Neuron (in vitro differentiated cells): ENCODE measurements at regions not wholly inside any gene's neighbourhood (a gene's known extent, or its start where the extent isn't known, plus 50 kb on each side); places are given as distances from the start of the nearest gene placed in this dataset.

ENCODE experiments used
- H2AFZ ChIP-seq: one replicate; pipeline ENCODE4 v1.6.1; 2013; ENCODE audit warnings: low read depth, mild to moderate bottlenecking, inconsistent platforms, low read length, moderate library complexity
- H3K27me3 ChIP-seq: one replicate; pipeline ENCODE4 v1.6.1; 2013; ENCODE audit warnings: low read length; ENCODE audit not compliant: insufficient read depth
- H3K36me3 ChIP-seq: one replicate; pipeline ENCODE4 v1.6.1; 2013; ENCODE audit warnings: low read length; ENCODE audit not compliant: insufficient read depth
- H3K4me1 ChIP-seq: one replicate; pipeline ENCODE4 v1.6.1; 2013; ENCODE audit warnings: low read length; ENCODE audit not compliant: insufficient read depth
- H3K4me3 ChIP-seq: 2 replicates; pipeline ENCODE4 v1.5.1; 2013; ENCODE audit warnings: mild to moderate bottlenecking, low read length, moderate library complexity
- H3K9me3 ChIP-seq: one replicate; pipeline ENCODE4 v1.6.1; 2013; ENCODE audit warnings: low read length

DNA sequence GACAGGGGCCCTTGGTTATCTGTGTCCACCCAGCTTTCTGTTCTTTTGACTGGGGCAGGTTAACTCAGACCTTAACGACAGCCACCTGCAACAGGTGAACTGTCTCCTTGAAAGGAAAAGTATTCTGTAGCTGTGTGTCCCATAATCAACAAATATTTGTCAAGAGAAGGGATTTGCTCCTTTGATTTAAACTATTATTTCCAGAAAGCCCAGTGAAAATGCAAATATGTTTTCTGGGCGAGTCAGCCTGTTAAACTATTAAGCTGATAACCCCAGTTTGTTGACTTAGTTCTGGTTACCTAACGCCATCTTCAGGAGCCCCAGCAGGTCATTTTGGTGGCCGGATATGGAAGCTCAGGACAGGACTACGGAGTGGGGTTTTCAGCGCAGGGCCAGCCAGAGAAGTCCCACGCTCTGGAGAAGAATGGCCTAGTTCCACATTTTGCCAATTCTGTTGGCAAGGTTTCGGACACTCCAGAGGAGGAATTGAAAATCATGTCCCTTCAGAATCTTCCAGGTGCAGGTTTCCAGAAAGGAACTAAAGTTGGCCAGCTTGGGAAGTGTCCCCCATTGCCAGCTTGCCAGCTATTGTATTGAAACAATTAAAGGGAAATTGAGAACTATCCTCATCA lies 54.5 kb downstream of the ADRA2A start:
- Histone ChIP-seq H3K27me3 (no peaks in the 10 kb centered on the region), H3K9me3 (no peaks in the 10 kb centered on the region), H3K36me3 (no peaks in the 10 kb centered on the region), H3K4me3 (no peak overlapping the region), H2AFZ (no peak overlapping the region), H3K4me1 (no peaks in the 10 kb centered on the region)

DNA sequence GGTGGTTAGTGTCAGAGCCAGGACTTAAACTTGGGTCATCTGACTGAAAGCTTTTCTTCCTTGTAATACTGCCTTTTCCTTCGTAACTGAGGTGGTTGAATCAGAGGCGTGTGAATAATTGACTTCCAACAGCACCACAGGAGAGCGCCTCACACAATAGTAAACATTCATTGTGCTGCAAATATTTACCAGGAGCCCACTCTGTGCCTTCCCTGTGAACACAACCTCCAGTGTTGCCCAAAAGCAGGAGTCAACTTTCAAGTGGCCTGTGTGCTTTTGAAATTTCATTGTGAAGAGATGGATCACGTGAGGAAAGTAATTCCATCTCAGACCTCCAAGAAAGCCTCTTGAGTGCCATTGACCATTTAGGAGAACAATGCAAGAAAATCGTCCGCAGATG lies 60.2 kb downstream of the ADRA2A start:
- Histone ChIP-seq H3K4me1 (peaks cover 11% of the 10 kb centered on the region), H2AFZ (no peak overlapping the region), H3K9me3 (no peaks in the 10 kb centered on the region), H3K36me3 (no peaks in the 10 kb centered on the region), H3K4me3 (no peak overlapping the region), H3K27me3 (no peaks in the 10 kb centered on the region)

DNA sequence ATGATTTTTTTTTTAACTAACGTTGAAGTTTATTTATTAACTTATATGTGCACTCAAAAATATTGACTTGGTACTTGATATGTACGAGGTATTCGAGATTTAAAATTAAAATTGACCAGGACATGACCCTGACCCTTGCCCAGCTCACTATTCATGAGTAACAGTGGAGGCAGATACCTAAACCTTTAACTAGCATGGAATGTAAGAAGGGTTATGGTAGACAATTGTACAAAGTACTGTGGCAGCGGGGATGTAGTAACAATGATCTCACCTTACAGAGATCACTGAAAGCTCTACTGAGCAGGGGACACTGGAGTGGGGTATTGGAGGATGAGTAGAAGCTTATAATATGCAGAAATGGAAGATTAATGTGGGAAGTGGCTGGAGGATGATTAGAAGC lies 60.8 kb downstream of the ADRA2A start:
- Histone ChIP-seq H3K9me3 (no peaks in the 10 kb centered on the region), H3K4me3 (no peak overlapping the region), H2AFZ (no peak overlapping the region), H3K4me1 (peaks cover 11% of the 10 kb centered on the region), H3K27me3 (no peaks in the 10 kb centered on the region), H3K36me3 (no peaks in the 10 kb centered on the region)

DNA sequence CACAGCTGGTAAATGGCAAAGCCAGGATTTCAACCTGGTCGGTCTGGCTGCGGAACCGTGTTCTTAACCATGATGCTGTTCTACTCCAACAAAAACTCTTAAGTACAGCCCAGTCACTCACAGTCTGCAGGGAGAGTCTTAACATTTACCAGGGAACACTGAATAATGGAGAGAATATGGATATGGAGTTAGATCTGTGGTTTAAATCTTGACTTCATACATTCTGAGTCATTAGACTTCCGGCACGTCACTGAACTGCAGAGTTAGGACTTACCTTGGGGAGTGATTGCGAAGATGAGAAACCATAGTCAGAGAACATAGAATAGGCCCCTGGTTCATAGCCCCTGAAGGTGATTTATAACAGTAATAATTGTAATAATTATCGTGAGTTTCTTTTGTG lies 61.7 kb downstream of the ADRA2A start:
- Histone ChIP-seq H3K4me1 (peaks cover 11% of the 10 kb centered on the region), H3K9me3 (no peaks in the 10 kb centered on the region), H3K27me3 (no peaks in the 10 kb centered on the region), H3K36me3 (no peaks in the 10 kb centered on the region), H2AFZ (no peak overlapping the region), H3K4me3 (no peak overlapping the region)

DNA sequence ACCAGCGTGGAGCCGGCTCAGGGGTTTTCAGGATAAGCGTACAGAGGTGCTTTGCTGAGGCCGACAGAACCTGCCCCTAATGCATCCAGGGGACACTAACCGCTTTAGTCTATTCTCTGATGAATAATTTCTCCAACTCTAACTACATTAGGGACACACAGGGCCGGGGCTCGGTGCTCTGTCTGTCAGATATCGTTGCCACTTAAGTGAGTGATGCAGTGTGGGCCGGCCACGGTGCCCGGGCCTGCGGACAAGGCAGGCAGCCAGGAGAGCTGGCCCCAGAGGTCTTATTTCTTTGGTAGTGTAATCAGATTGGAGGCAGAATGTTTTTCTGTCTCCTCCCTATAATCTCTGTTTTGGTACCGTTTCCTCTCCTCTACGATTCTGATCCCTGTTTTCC lies 62.7 kb downstream of the ADRA2A start:
- Histone ChIP-seq H3K36me3 (no peaks in the 10 kb centered on the region), H2AFZ (no peak overlapping the region), H3K4me3 (no peak overlapping the region), H3K9me3 (no peaks in the 10 kb centered on the region), H3K27me3 (no peaks in the 10 kb centered on the region), H3K4me1 (peaks cover 11% of the 10 kb centered on the region)

DNA sequence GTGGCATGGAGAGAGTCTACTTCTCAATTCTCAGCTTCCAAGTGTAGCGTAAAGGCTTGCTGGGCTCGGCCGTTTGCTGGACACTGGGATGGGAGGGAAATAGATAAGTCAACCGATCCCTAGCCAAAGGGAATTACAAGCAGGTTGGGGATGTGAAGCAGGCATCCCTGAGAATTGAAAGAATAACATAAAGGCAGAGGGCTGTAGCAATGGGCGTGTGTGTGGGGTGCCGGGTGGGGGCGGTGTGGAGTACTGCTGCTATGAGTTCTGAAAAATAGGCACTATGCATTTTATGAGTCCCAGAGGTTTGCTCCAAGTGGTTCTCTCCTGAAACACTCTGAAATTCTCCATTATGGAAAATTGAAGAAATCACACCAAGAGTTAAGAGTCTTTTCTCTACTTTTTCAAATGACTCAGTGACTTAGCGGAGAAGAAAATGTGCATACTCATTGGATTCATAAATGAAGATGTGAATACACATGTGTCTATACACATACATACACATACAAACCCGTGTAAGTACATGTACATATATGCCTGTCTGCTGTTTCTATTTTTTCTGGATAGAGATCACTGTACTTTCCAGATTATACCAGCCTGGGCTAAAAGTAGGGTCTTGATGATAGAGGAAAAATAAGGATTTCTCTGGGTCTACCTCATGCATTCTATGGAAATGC lies 65.4 kb downstream of the ADRA2A start:
- no peaks in the 10 kb centered on the region for H3K9me3 ChIP-seq
- H3K36me3 ChIP-seq: no peaks in the 10 kb centered on the region
- H3K27me3 ChIP-seq: no peaks in the 10 kb centered on the region
- peaks cover 6% of the 10 kb centered on the region for H3K4me1 ChIP-seq
- no peak overlapping the region for H2AFZ ChIP-seq
- no peak overlapping the region for H3K4me3 ChIP-seq

DNA sequence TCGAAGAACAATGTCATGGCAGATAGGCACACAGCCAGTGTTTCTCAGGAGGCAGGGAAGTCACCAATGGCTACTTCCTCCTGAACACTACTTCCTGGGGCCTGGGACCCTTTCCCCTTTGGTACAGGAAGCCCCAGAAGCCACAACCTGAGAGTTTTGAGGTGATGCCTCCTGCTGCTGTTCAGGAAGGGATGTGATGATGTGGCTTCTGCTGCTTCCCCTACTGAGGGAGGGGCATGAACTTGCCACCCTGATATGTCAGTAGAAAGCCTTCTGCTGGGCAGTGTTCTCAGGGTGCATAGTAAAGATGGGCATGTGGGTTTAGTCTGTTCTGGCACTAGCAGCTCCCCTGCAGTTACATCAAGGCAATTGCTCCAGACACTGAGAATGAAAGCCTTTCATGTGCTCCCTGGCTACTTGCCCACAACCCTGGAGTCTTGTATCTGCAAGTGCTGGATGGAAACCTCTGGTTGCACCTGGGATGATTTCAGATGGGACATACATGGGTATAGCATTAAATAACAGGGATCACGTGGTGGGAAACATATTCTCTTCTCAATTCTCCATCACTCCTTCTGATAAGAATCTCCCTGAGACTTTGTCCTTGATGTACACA lies 69.3 kb downstream of the ADRA2A start:
- Histone ChIP-seq H2AFZ (no peak overlapping the region), H3K4me1 (no peaks in the 10 kb centered on the region), H3K4me3 (no peak overlapping the region), H3K27me3 (no peaks in the 10 kb centered on the region), H3K36me3 (no peaks in the 10 kb centered on the region), H3K9me3 (no peaks in the 10 kb centered on the region)

DNA sequence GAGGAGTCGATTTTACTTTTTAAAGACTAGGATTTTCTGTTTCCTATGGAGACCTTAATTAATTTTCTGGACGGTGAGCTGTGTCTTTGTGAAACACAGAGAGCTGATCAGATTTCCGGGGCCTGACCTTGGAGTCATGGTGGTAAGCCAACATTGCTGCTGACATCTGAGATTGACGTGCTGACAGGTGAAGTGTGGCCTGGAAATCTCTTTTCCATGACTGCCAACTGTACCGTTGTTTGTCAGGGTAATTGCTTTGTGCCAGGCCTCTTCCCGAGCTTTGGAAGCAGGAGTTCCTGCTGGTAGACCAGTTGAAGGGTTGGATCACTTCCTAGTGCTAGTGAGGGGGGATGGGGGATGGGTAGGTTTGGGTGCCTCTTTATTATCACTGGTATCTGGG lies 71.2 kb downstream of the ADRA2A start:
- H3K36me3 ChIP-seq: no peaks in the 10 kb centered on the region
- no peaks in the 10 kb centered on the region for H3K27me3 ChIP-seq
- H3K4me3 ChIP-seq: no peak overlapping the region

DNA sequence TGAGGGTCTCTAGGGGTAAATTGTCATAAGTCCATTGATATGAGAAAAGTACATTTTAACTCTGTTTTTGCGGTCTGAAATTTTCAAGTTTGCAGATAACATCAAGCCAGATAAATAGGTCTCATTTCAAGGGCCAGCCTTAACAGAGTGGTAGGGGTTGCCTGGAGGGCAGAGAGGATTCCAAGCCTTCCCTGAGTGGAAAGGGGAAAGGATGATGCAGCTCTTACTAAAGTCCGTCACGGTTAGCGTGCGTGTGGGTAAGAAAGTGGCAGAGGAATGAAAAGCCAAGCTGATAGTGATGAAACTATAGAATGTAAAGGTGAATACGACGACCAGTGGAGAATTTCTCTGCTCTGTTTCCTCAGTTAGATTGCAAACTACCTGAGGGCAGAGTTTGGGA lies 71.6 kb downstream of the ADRA2A start:
- Histone ChIP-seq H3K9me3 (no peaks in the 10 kb centered on the region), H2AFZ (no peak overlapping the region), H3K27me3 (no peaks in the 10 kb centered on the region), H3K4me1 (no peaks in the 10 kb centered on the region), H3K36me3 (no peaks in the 10 kb centered on the region), H3K4me3 (no peak overlapping the region)

More for the DNA sequence above, 71.2 kb downstream of the ADRA2A start:
- Histone ChIP-seq H3K9me3 (no peaks in the 10 kb centered on the region), H2AFZ (no peak overlapping the region), H3K4me1 (no peaks in the 10 kb centered on the region)

DNA sequence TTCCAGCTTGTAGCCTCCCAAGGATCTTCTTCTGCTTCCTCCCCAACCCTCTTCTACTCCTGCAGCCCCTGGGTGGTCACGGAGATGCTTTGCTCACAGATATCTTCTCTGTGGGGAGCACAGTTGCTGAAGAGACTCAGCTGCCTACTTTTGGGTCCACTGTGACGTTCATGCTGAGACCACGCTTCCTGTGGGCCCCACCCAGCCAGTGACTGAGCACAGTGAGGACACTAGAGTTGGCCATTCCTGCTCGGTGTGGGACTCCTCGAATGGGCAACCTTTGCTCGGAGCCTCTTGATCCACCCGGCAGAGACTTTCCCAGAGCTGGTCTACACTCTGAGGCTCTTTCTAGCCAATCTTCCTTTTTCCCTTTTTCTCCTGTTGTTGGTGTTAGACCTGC lies 73.9 kb downstream of the ADRA2A start:
- Histone ChIP-seq H3K36me3 (no peaks in the 10 kb centered on the region), H3K27me3 (no peaks in the 10 kb centered on the region)

DNA sequence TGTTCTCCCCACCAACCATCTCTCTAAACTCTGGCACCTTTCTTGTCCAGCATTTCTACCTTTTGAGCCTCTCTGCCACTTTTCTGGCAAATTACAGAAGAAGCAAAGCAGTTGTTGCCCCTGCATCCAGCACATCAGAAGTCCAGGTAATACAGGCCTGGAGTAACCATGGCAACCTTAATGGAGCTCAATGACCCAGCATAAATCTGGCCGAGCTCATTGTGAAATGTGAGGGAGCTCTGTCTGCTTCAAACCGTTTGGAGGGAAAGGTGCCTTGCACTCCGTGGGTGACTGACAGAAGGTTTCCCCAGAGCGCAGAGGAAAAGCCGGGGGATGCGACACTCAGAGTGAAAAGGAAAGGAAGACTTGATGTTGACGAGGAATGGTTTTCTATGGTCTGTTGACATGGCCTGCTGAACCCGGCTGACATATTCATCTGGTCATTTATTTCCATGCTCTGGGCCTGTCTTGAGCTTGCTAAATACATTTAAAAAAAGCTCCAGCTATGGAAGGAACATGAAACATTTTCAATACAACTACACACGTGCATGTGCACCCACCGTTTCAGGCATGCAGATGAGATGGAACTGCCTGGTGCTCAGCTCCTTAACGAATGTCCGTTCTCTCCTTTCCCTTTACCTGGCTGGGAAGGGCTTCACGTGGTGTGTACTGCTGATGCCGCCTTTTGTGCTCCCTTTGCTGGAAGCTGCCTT lies 74.9 kb downstream of the ADRA2A start:
- Histone ChIP-seq H3K4me3 (no peak overlapping the region), H3K36me3 (no peaks in the 10 kb centered on the region), H3K27me3 (no peaks in the 10 kb centered on the region), H2AFZ (no peak overlapping the region), H3K9me3 (no peaks in the 10 kb centered on the region), H3K4me1 (no peaks in the 10 kb centered on the region)

More for the DNA sequence above, 73.9 kb downstream of the ADRA2A start:
- Histone ChIP-seq H3K4me1 (no peaks in the 10 kb centered on the region), H3K9me3 (no peaks in the 10 kb centered on the region), H2AFZ (no peak overlapping the region), H3K4me3 (no peak overlapping the region)

DNA sequence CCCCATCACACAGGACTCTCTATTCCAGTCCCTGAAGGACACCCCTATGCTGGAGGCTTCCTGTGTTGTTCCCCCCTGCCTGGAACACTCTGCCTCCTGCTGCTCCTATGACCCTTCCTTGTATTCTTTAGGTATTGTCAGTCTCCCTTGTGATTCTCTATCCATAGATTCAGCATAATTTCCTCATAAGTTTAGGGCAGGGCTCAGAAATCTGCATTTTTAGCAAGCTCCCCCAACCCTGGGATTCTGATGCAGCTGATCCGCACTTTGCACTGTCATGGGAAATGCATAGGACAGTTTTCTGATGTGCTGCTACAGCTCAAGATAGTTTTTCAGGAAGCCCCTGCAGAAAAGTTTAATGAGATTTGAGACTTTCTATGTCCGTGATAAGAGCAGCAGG lies 79.9 kb downstream of the ADRA2A start:
- no peaks in the 10 kb centered on the region for H3K36me3 ChIP-seq

DNA sequence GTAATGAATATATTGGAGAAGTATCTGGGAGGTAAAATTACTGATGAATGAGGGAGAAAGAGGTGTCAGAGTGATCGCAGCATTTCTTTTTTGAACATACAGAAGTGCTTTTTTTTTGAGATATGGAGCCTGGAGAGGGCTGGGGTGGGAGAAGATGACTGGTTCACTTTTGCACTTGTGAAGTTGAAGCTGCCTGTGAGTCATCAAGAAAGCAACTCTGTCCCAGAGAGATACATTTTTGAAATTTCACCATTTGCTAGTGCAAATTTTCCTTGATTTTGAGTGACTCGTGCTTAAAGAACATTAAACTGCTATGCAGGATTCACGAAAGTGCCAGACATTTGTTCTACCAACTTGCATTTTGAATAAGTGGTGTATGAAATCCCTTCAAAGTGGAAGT lies 81.8 kb downstream of the ADRA2A start:
- no peaks in the 10 kb centered on the region for H3K27me3 ChIP-seq
- no peaks in the 10 kb centered on the region for H3K4me1 ChIP-seq
- H2AFZ ChIP-seq: no peak overlapping the region
- no peaks in the 10 kb centered on the region for H3K36me3 ChIP-seq
- H3K9me3 ChIP-seq: no peaks in the 10 kb centered on the region
- H3K4me3 ChIP-seq: no peak overlapping the region

More for the DNA sequence above, 79.9 kb downstream of the ADRA2A start:
- Histone ChIP-seq H3K4me3 (no peak overlapping the region), H3K27me3 (no peaks in the 10 kb centered on the region), H3K4me1 (no peaks in the 10 kb centered on the region), H3K9me3 (no peaks in the 10 kb centered on the region), H2AFZ (no peak overlapping the region)
